Ectodermal cell (in vitro differentiated cells): ENCODE measurements at regions not wholly inside any gene's neighbourhood (a gene's known extent, or its start where the extent isn't known, plus 50 kb on each side); places are given as distances from the start of the nearest gene placed in this dataset.
"Not testable (repeated sequence)": the region's sequence is repeated elsewhere in the genome, so short reads cannot be mapped to it uniquely, and the experiment has no call there.

Source experiments
- H3K27ac ChIP-seq: 2 replicates; pipeline ENCODE4 v1.7.0; 2013; ENCODE audit warnings: mild to moderate bottlenecking, low read depth, low read length; ENCODE audit not compliant: insufficient read depth, poor library complexity, severe bottlenecking
- H3K27me3 ChIP-seq: 2 replicates; pipeline ENCODE4 v1.7.0; 2013; ENCODE audit warnings: mild to moderate bottlenecking, low read length; ENCODE audit not compliant: insufficient read depth, control insufficient read depth, poor library complexity, severe bottlenecking
- H3K36me3 ChIP-seq: one replicate; pipeline ENCODE4 v1.7.0; 2013; ENCODE audit warnings: low read length; ENCODE audit not compliant: control insufficient read depth, insufficient read depth
- H3K4me1 ChIP-seq: one replicate; pipeline ENCODE4 v1.7.0; 2013; ENCODE audit warnings: low read length; ENCODE audit not compliant: control insufficient read depth, insufficient read depth
- H3K4me3 ChIP-seq: 2 replicates; pipeline ENCODE4 v1.7.0; 2013; ENCODE audit warnings: low read depth, low read length, control low read depth; ENCODE audit not compliant: insufficient read depth
- H3K9me3 ChIP-seq: 2 replicates; pipeline ENCODE4 v1.7.0; 2013; ENCODE audit warnings: mild to moderate bottlenecking, low read length, moderate library complexity; ENCODE audit not compliant: control insufficient read depth
- WGBS, 2 experiments: methylation state at CpG; one replicate each; pipeline ENCODE4 v1.1.7; 2013; ENCODE audit warnings: missing lambda C conversion rate in 2 of 2; 5-methylcytosine and 5-hydroxymethylcytosine counted together

GRCh38 chr3:4063916-4064574 is 239.1 kb upstream of the SETMAR start:
- Histone ChIP-seq H3K36me3 (no peaks in the 10 kb centered on the region), H3K27me3 (no peaks in the 10 kb centered on the region), H3K4me3 (no peak overlapping the region), H3K9me3 (no peaks in the 10 kb centered on the region), H3K4me1 (no peaks in the 10 kb centered on the region), H3K27ac (no peak overlapping the region)
- WGBS, 2 experiments = 87 to 93% methylated on average over 4 of the region's 4 CpGs

- WGBS, 2 experiments = 95% methylated on average over 2 of the region's 2 CpGs
- no peaks in the 10 kb centered on the region for H3K27me3 ChIP-seq
- H3K4me3 ChIP-seq = no peak overlapping the region
- H3K27ac ChIP-seq = no peak overlapping the region
- H3K4me1 ChIP-seq = no peaks in the 10 kb centered on the region
- H3K9me3 ChIP-seq = no peaks in the 10 kb centered on the region
- no peaks in the 10 kb centered on the region for H3K36me3 ChIP-seq
Measured at GRCh38 chr3:4065085-4065484, 238.1 kb upstream of the SETMAR start.

DNA sequence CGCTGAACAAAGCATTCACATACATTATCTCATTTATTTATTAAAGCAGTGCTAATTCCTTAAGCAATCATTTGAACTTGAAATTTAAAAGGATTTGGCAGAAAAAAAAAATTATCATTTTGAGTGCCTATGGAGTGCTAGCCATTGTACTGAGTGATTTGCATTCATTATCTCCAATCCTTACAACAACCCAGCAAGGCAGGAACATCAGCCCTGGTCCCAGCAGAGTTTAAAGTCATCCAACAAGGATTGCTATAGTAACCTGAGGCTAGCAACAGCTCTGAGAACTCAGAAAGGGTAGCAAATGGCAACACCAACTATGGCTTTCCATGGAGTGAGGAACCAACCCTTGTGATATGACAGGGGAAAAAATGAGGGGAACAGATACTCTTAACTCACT is 237.6 kb upstream of the SETMAR start:
- no peaks in the 10 kb centered on the region for H3K27me3 ChIP-seq
- no peaks in the 10 kb centered on the region for H3K36me3 ChIP-seq
- no peaks in the 10 kb centered on the region for H3K9me3 ChIP-seq
- no peak overlapping the region for H3K4me3 ChIP-seq
- H3K4me1 ChIP-seq = no peaks in the 10 kb centered on the region
- 89 to 100% methylated on average over 1 of the region's 1 CpG for WGBS, 2 experiments
- no peak overlapping the region for H3K27ac ChIP-seq

GRCh38 chr3:4067893-4068292 is 235.3 kb upstream of the SETMAR start:
- Histone ChIP-seq H3K27ac (no peak overlapping the region), H3K36me3 (no peaks in the 10 kb centered on the region), H3K4me1 (peaks cover 7% of the 10 kb centered on the region), H3K27me3 (no peaks in the 10 kb centered on the region), H3K4me3 (no peak overlapping the region), H3K9me3 (no peaks in the 10 kb centered on the region)

GRCh38 chr3:4069796-4070195 is 233.4 kb upstream of the SETMAR start:
- no peaks in the 10 kb centered on the region for H3K36me3 ChIP-seq
- no peak overlapping the region for H3K4me3 ChIP-seq
- no peaks in the 10 kb centered on the region for H3K27me3 ChIP-seq
- WGBS, 2 experiments = 89 to 100% methylated on average over 2 of the region's 2 CpGs
- H3K4me1 ChIP-seq = peaks cover 7% of the 10 kb centered on the region
- H3K27ac ChIP-seq = no peak overlapping the region
- no peaks in the 10 kb centered on the region for H3K9me3 ChIP-seq

- Histone ChIP-seq H3K9me3 (no peaks in the 10 kb centered on the region), H3K4me3 (no peak overlapping the region), H3K27me3 (no peaks in the 10 kb centered on the region), H3K27ac (no peak overlapping the region), H3K4me1 (peaks cover 7% of the 10 kb centered on the region), H3K36me3 (no peaks in the 10 kb centered on the region)
- 25 to 28% methylated on average over 5 of the region's 5 CpGs for WGBS, 2 experiments
Measured at GRCh38 chr3:4071481-4072184, 231.5 kb upstream of the SETMAR start.

- not testable (repeated sequence) for H3K4me1 ChIP-seq, H3K9me3 ChIP-seq, H3K27me3 ChIP-seq, H3K27ac ChIP-seq, H3K36me3 ChIP-seq, H3K4me3 ChIP-seq
- WGBS, 2 experiments = 82 to 88% methylated on average over 2 of the region's 2 CpGs
Measured at GRCh38 chr3:4077278-4077677, 225.9 kb upstream of the SETMAR start.

DNA sequence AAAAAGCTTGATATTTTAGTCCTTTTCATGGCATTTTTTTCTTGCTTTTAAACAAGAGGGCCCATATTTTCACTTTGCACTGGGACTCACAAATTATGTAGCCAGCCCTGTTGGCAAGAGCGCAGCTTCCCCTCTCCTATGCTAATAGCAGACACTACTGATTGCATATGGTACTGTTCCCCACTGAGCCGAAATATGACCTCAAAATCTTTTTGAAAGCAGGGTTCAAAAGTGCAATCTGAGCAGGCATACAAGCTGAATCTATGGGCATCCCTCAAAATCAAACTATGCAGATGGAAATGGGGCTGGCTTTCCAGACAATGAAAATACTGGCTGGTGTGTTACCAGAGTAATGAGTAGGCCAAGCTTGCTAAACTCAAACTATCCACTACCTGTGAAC is 225.2 kb upstream of the SETMAR start:
- no peaks in the 10 kb centered on the region for H3K36me3 ChIP-seq
- H3K4me3 ChIP-seq = no peak overlapping the region
- H3K27ac ChIP-seq = no peak overlapping the region
- H3K27me3 ChIP-seq = no peaks in the 10 kb centered on the region
- H3K9me3 ChIP-seq = no peaks in the 10 kb centered on the region
- 91% methylated on average over 2 of the region's 2 CpGs for WGBS, 2 experiments
- H3K4me1 ChIP-seq = peaks cover under 1% of the 10 kb centered on the region

- Histone ChIP-seq H3K27me3 (no peaks in the 10 kb centered on the region), H3K4me1 (peaks cover 5% of the 10 kb centered on the region), H3K36me3 (no peaks in the 10 kb centered on the region), H3K4me3 (no peak overlapping the region), H3K9me3 (no peaks in the 10 kb centered on the region), H3K27ac (no peak overlapping the region)
- WGBS, 2 experiments = 91 to 93% methylated on average over 7 of the region's 8 CpGs
Measured at GRCh38 chr3:4078903-4079302, 224.3 kb upstream of the SETMAR start.

- no peaks in the 10 kb centered on the region for H3K27me3 ChIP-seq
- no peak overlapping the region for H3K4me3 ChIP-seq
- WGBS, 2 experiments = 89 to 93% methylated on average over 6 of the region's 6 CpGs
- H3K4me1 ChIP-seq = peaks cover 5% of the 10 kb centered on the region
- H3K9me3 ChIP-seq = no peaks in the 10 kb centered on the region
- no peak overlapping the region for H3K27ac ChIP-seq
- no peaks in the 10 kb centered on the region for H3K36me3 ChIP-seq
Measured at GRCh38 chr3:4079339-4080195, 223.6 kb upstream of the SETMAR start.
